HEK293 (cell line): ENCODE measurements at regions not wholly inside any gene's neighbourhood (a gene's known extent, or its start where the extent isn't known, plus 50 kb on each side); places are given as distances from the start of the nearest gene placed in this dataset.

Experiments used
- CTCF ChIA-PET: fragments of 350-600 bp; formaldehyde crosslinking; extraction: SDS; loops from one replicate; lab custom pipeline; 2021; ENCODE audit warnings: antibody characterized with exemption; lab: Yijun Ruan, JAX
- POLR2A ChIA-PET: fragments of 300-600 bp; formaldehyde crosslinking; extraction: SDS; loops from one replicate; lab custom pipeline; 2020; ENCODE audit warnings: antibody characterized with exemption, inconsistent platforms; lab: Yijun Ruan, JAX
- H3K27ac ChIP-seq: fragments of 200-500 bp; sonication (Bioruptor generic); 2 replicates; pipeline ENCODE4 v1.5.1; 2014; ENCODE audit warnings: low read depth, low read length, control low read depth, inconsistent platforms; ENCODE audit errors: extremely low read depth
- H3K36me3 ChIP-seq, 2 experiments: fragments of 200-500 bp in 1 of 2; sonication (Bioruptor generic) in 1 of 2; 1 replicate in 1 of 2; 2 replicates in 1 of 2; pipeline ENCODE4 v1.5.1; 2014 to 2017; ENCODE audit warnings: inconsistent platforms in 2 of 2, low read length in 2 of 2; ENCODE audit not compliant: control insufficient read depth in 2 of 2, insufficient read depth in 1 of 2
- H3K4me1 ChIP-seq: fragments of 200-500 bp; sonication (Bioruptor generic); 2 replicates; pipeline ENCODE4 v1.5.1; 2014; ENCODE audit warnings: mild to moderate bottlenecking, low read length, inconsistent platforms; ENCODE audit not compliant: control insufficient read depth, insufficient read depth
- H3K4me3 ChIP-seq: 2 replicates; pipeline ENCODE4 v1.5.1; 2011; ENCODE audit warnings: low read depth, mild to moderate bottlenecking, control low read depth, low read length, moderate library complexity
- H3K9me3 ChIP-seq: fragments of 200-500 bp; sonication (Bioruptor generic); 2 replicates; pipeline ENCODE4 v1.5.1; 2014; ENCODE audit warnings: low read depth, low read length, inconsistent platforms; ENCODE audit not compliant: control insufficient read depth, insufficient read depth
- REST ChIP-seq: fragments of 450-650 bp; formaldehyde crosslinking; IDR thresholded peaks from 2 replicates; pipeline ENCODE4 v1.5.1; 2016; ENCODE audit warnings: missing biosample characterization, missing genetic modification characterization
- SCRT1 ChIP-seq: fragments of 450-650 bp; formaldehyde crosslinking; IDR thresholded peaks from 2 replicates; pipeline ENCODE4 v1.5.1; 2016; ENCODE audit warnings: missing biosample characterization, missing genetic modification characterization, borderline replicate concordance
- YY2 ChIP-seq: fragments of 450-650 bp; formaldehyde crosslinking; IDR thresholded peaks from 2 replicates; pipeline ENCODE4 v1.5.1; 2016; ENCODE audit warnings: missing biosample characterization, missing genetic modification characterization
- ZBTB21 ChIP-seq: fragments of 450-650 bp; formaldehyde crosslinking; IDR thresholded peaks from 2 replicates; pipeline ENCODE4 v1.5.1; 2017; ENCODE audit warnings: missing biosample characterization, missing genetic modification characterization
- ZNF26 ChIP-seq: fragments of 450-650 bp; formaldehyde crosslinking; IDR thresholded peaks from 2 replicates; pipeline ENCODE4 v1.5.1; 2016; ENCODE audit warnings: missing biosample characterization, missing genetic modification characterization
- ZNF292 ChIP-seq: fragments of 450-650 bp; formaldehyde crosslinking; IDR thresholded peaks from 2 replicates; pipeline ENCODE4 v1.5.1; 2016; ENCODE audit warnings: low read depth, missing biosample characterization, missing genetic modification characterization, borderline replicate concordance
- ZNF311 ChIP-seq: fragments of 450-650 bp; formaldehyde crosslinking; IDR thresholded peaks from 2 replicates; pipeline ENCODE4 v1.5.1; 2017; ENCODE audit warnings: missing biosample characterization, missing genetic modification characterization, borderline replicate concordance
- ZNF366 ChIP-seq: fragments of 450-650 bp; formaldehyde crosslinking; conservative IDR thresholded peaks from 2 replicates; pipeline ENCODE4 v1.5.1; 2016; ENCODE audit warnings: missing biosample characterization, missing genetic modification characterization
- ZNF544 ChIP-seq: fragments of 450-650 bp; formaldehyde crosslinking; IDR thresholded peaks from 2 replicates; pipeline ENCODE4 v1.5.0; 2017; ENCODE audit warnings: missing biosample characterization, missing genetic modification characterization
- ZNF549 ChIP-seq: fragments of 450-650 bp; IDR thresholded peaks from 2 replicates; pipeline ENCODE4 v1.5.1; 2018; ENCODE audit warnings: missing biosample characterization, missing genetic modification characterization, mild to moderate bottlenecking, inconsistent platforms, moderate library complexity
- ZNF555 ChIP-seq: fragments of 450-650 bp; formaldehyde crosslinking; conservative IDR thresholded peaks from 2 replicates; pipeline ENCODE4 v1.5.1; 2017; ENCODE audit warnings: missing biosample characterization, mild to moderate bottlenecking, missing genetic modification characterization, inconsistent platforms
- ZNF561 ChIP-seq: fragments of 450-650 bp; IDR thresholded peaks from 2 replicates; pipeline ENCODE4 v1.5.1; 2018; ENCODE audit warnings: missing biosample characterization, missing genetic modification characterization, borderline replicate concordance
- ZNF677 ChIP-seq: fragments of 450-650 bp; IDR thresholded peaks from 2 replicates; pipeline ENCODE4 v1.5.0; 2018; ENCODE audit warnings: missing biosample characterization, mild to moderate bottlenecking, missing genetic modification characterization, moderate library complexity
- ZNF747 ChIP-seq: fragments of 450-650 bp; formaldehyde crosslinking; IDR thresholded peaks from 2 replicates; pipeline ENCODE4 v1.5.1; 2016; ENCODE audit warnings: missing biosample characterization, missing genetic modification characterization
- ZNF768 ChIP-seq: fragments of 450-650 bp; formaldehyde crosslinking; IDR thresholded peaks from 2 replicates; pipeline ENCODE4 v1.5.1; 2018; ENCODE audit warnings: missing biosample characterization, mild to moderate bottlenecking, missing genetic modification characterization
- ZNF843 ChIP-seq: fragments of 450-650 bp; formaldehyde crosslinking; IDR thresholded peaks from 2 replicates; pipeline ENCODE4 v1.5.1; 2016; ENCODE audit warnings: missing biosample characterization, missing genetic modification characterization

DNA sequence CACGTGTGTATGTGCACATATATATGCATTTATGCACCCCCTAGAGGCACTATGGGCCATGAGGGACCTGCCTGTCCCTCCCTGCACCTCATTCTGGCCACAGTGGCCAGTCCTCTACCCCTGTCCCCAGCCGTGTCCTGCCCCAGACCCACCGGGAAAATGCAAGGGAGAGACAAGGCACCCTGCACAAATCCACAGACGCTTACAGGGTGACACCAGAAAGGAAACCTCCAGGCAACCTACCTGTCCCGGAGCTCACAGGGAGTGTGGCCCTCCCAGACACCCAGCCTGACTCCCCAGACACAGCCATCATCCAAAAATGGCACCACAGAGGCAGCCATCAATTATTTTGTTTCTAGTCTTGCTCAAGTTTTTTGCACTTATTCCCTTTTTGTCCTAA, 440.4 kb downstream of the SOX9 start:
- H3K36me3 ChIP-seq, result no peaks in the 10 kb centered on the region
- no peaks in the 10 kb centered on the region for H3K9me3 ChIP-seq
- H3K4me1 ChIP-seq, result no peaks in the 10 kb centered on the region
- no peak overlapping the region for H3K4me3 ChIP-seq
- POLR2A ChIA-PET, result no interaction called here
- TF ChIP-seq REST (tag by site-specific recombination), result no peak
- TF ChIP-seq ZNF26 (tag by site-specific recombination), result no peak
- TF ChIP-seq ZNF311, result no peak
- TF ChIP-seq YY2 (tag by site-specific recombination), result no peak
- TF ChIP-seq SCRT1 (tag by site-specific recombination), result no peak
- no peak for TF ChIP-seq ZNF549 (tag by site-specific recombination)
- CTCF ChIA-PET, result interaction anchor here (0.6 to 10.7 kb wide), 19 partner anchors 11 to 1721 kb away, joined by 3 to 301 read pairs (median 8); no protein-coding TSS in a partner anchor
- H3K27ac ChIP-seq, result no peak overlapping the region

DNA sequence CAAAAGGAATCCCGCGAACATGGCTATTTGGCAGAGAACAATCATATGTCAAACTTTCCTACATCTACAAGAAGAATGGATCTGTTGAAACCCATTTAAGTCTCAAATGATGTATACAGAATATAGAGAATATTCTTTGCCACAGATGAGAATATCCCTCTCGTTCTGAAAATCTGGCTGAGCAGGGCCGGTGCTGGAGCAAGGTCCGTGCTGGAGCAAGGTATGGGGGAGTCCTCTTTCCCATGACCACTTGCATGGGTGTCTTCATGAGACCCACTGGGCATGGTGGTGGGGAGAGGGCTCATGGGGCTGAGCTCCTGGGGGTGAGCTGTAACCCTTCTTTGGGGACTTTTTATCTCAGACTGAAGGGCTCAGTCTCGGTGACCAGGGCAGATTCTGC, 440.9 kb downstream of the SOX9 start:
- CTCF ChIA-PET, result interaction anchor here (0.6 to 10.7 kb wide), 5 partner anchors 164 to 808 kb away, joined by 3 to 301 read pairs (median 3); no protein-coding TSS in a partner anchor
- Histone ChIP-seq H3K27ac (no peak overlapping the region), H3K9me3 (no peaks in the 10 kb centered on the region), H3K4me1 (no peaks in the 10 kb centered on the region), H3K36me3 (no peaks in the 10 kb centered on the region)
- TF ChIP-seq ZNF544 (tag by site-specific recombination), result no peak
- TF ChIP-seq ZNF843 (tag by site-specific recombination), result no peak
- TF ChIP-seq ZNF768 (tag by site-specific recombination), result no peak
- TF ChIP-seq REST (tag by site-specific recombination), result no peak
- TF ChIP-seq ZNF747, result no peak
- TF ChIP-seq ZNF292 (tag by site-specific recombination), result no peak
- no peak for TF ChIP-seq ZNF561 (tag by site-specific recombination)
- TF ChIP-seq ZNF677 (tag by site-specific recombination), result no peak
- no peak for TF ChIP-seq ZBTB21 (tag by site-specific recombination)
- no peak for TF ChIP-seq ZNF555 (tag by site-specific recombination)
- TF ChIP-seq ZNF366 (tag by site-specific recombination), result no peak
- TF ChIP-seq, all 188 proteins: peak for 0
- POLR2A ChIA-PET, result no interaction called here
- H3K4me3 ChIP-seq, result no peak overlapping the region
